ENCODE measurements at regions not wholly inside any gene's neighbourhood (a gene's known extent, or its start where the extent isn't known, plus 50 kb on each side); places are given as distances from the start of the nearest gene placed in this dataset.

DNA sequence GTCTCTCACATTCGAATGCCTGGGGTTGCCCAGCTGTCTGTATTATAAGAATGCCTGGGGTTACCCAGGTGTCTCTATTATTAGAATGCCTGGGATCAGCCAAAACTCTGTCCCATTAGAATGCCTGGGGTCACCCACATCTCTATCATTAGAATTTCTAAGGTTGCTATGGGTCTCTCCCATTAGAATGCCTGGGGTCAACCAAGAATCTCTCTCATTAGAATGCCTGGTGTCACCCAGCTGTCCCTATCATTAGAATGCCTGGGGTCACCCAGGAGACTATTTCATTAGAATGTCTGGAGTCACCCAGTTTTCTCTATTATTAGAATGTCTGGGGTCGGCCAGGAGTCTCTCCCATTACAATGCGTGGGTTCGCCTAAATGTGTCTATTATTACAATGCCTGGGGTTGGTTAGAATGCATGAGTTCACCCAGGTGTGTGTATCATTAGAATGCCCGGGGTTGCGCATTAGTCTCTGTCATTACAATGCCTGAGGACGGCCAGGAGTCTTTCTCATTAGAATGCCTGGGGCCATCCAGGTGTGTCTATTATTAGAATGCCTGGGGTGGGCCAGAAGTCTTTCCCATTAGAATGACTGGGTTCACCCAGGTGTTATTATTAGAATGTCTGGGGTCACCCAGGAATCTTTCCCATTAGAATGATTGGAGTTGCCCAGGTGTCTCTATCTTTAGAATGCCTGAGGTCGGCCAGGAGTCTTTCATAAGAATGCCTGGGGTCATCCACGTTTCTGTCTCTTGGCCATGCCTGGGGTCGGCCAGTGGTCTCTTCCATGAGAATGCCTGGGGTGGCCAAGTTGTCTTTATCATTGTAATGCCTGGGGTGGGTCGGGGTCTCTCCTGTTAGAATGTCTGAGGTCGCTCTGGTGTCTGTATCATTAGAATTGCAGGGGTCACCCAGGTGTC is 59.6 kb downstream of the RNF187 start:
- DNase-seq (ENCODE audit: low read depth in 2 of 2), result no peak

DNA sequence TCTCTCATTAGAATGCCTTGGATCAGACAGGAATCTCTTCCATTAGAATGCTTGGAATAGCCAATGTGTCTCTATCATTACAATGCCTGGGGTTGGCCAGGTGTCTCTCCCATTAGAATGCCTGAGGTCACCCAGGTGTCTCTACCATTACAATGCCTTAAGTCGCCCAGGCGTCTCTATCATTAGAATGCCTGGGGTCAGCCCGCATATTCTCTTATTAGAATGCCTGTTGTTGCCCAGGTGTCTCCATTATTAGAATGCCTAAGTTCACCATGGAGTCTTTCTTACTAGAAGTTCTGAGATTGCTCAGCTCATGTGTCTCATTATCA is 60.2 kb downstream of the RNF187 start:
- no peak for DNase-seq (ENCODE audit: low read depth in 2 of 2)

DNA sequence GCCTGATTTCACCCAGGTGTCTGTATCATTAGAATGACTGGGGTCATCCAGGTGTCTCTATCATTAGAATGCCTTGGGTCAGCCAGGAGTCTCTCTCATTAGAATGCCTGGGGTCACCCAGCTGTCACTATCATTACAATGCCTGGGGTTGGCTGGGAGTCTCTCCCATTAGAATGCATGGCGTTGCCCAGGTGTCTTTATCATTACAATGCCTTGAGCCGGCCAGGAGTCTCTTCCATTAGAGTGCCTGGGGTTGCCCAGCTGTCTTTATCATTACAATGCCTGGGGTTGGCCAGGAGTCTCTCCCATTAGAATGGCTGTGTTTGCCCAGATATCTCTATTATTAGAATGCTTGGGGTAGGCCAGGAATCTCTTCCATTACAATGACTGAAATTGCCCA is 61.6 kb downstream of the RNF187 start:
- DNase-seq (ENCODE audit: low read depth in 2 of 2), result no peak

DNA sequence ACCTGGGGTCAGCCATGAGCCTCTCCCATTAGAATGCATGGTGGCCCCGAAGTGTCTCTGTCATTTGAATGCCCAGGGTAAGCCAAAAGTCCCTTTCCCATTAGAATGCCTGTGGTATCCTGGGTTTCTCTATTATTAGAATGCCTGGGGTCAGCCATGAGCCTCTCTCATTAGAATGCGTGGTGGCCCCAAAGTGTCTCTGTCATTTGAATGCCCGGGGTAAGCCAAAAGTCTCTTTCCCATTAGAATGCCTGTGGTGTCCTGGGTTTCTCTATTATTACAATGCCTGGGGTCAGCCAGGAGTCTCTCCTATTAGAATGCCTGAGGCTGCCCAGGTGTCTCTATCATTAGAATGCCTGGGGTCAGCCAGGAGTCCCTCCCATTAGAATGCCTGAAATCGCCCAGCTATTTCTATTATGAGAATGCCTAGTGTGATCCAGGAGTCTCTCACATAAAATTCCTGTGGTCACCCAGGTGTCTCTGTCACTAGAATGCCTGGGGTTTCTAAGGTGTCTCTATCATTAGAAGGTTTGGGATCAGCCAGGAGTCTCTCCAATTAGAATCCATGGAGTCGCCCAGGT is 65.5 kb downstream of the RNF187 start:
- DNase-seq (ENCODE audit: low read depth in 2 of 2), result no peak

DNA sequence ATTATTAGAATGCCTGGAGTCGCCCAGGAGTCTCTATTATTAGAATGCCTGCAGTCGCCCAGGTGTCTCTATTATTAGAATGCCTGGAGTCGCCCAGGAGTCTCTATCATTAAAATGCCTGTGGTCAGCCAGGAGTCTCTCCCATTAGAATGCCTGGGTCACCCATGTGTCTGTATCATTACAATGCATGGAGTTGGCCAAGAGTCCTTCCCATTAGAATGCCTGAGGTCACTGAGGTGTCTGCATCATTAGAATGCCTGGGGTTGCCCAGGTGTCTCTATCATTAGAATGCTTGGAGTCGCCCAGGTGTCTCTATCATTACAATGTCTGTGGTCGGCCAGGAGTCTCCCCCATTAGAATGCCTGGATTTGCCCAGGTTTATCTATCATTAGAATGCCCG is 66.9 kb downstream of the RNF187 start:
- DNase-seq (ENCODE audit: low read depth in 2 of 2), result no peak

DNA sequence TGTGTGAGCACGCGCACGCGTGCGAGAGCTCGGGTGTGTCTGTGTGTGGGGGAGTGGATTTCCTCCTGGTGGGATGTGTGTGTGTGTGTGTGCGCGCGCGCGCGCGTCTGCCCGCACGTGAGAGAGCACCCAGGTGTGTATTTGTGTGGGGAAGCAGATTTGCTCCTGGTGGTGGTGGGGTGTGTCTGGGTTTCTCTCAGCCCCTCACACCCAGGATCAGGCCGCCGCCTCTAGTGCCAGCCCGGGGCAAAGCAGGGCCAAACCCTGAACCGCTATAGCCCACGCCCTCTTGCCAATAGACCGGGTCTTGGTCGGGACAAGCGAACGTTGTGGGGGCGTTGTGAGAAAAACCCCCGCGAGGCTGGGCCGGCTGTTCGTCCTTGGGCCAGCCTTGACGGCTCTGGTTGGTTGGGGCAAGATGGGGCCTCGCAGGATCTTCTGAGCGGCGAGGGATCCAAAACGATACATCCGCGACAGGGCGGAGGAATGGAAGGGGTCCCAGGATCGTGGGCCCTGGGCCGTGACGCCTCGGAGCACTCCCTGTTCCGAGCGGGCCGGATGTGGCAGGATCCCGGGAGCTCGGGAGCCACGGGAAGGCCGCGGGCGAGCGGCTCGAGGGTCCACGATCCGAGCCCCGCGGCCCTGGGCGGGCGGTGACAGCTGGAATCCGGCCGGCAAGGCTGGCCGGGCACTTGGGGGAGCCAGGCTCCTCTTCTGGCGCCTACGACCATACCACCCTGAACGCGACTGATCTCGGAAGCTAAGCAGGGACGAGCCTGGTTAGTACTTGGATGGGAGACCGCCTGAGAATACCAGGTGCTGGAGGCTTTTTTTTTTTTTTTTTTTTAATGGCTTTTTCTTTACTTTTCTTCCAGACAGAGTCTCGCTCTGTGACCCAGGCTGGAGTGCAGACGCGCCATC is 68.2 kb downstream of the RNF187 start:
- DNase-seq (ENCODE audit: low read depth in 2 of 2), result no peak

DNA sequence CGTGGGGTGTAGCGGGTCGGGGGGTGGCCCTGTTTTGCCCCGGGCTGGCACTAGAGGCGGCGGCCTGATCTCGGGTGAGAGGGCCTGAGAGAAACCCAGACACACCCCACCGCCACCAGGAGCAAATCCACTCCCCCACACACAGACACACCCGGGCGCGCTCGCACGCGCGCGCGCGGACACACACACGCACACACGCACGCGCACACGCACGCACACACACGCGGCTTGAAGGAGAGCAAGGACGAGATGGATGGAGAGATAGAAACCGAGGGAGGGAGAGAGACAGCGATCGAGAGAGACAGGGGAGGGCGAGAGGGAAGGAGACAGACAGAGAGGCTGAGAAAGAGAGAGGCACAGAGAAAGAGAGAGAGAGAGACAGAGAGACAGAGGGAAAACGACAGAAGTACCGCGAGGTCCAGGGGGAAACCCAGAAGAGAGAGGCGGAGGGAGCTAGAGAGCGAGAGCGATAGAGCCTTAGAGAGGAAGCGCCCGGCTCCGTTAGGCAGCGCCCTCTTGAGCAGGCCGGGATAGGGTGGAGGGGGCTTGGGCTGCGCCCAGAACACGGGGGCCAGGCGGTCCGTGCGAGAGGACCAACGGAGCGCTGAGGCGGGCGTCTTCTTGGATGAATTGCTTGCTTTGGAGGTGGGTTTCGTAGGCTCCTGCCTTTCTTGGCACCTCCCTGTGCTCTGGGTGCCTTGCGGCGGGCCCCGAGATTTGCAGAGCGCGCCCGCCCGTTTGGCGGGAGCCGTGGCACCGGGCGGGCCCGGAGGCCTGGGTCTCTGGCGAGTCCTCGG is 69.7 kb downstream of the RNF187 start:
- peak in 1 of 2 donors; percentile 4 for DNase-seq (ENCODE audit: low read depth in 2 of 2)

All from stimulated activated CD8-positive, alpha-beta memory T cell treated with anti-CD3 and anti-CD28 coated beads, Interleukin-2, amount 100 ng/mL, for 1 hour (primary cell).